K562 (cell line): ENCODE measurements at regions not wholly inside any gene's neighbourhood (a gene's known extent, or its start where the extent isn't known, plus 50 kb on each side); places are given as distances from the start of the nearest gene placed in this dataset.

Experiments used
- ATAC-seq: fragments of 200-7000 bp; cut with Tn5 transposase; 3 replicates; pipeline ENCODE4 v1.9.1; 2020; ENCODE audit warnings: moderate library complexity
- BruUV-seq: library from RNA; stranded (reverse); fragments of 400-500 nt; replicated peaks from 2 replicates; lab custom pipeline; 2021; lab: Mats Ljungman, UMichigan
- CTCF ChIA-PET: fragments of 300-600 bp; formaldehyde crosslinking; extraction: SDS; loops from one replicate; lab custom pipeline; 2021; ENCODE audit warnings: low intra/inter-chr PET ratio; lab: Yijun Ruan, JAX
- POLR2A ChIA-PET: fragments of 300-600, 350-650 bp; sonication (Branson Sonifier 250); formaldehyde crosslinking; extraction: SDS; loops from one replicate; lab custom pipeline; 2021; ENCODE audit warnings: antibody characterized with exemption, inconsistent platforms; lab: Yijun Ruan, JAX
- DNase-seq, 4 experiments: peaks; one replicate each; pipeline versions ENCODE4 v3.0.0 to v3.0.0-alpha.2; 2011 to 2018; ENCODE audit warnings: low spot score in 3 of 4, mixed read lengths in 3 of 4; ENCODE audit errors: extremely low read depth in 1 of 4
- FAIRE-seq: peaks from 2 replicates; lab custom pipeline; 2011; peaks lifted over from hg19 to GRCh38; lab: Jason Lieb, UNC
- H2AFZ ChIP-seq: 2 replicates; pipeline ENCODE4 v1.6.0; 2011; ENCODE audit warnings: low read depth, low read length, control low read depth, inconsistent platforms
- H3K27ac ChIP-seq: fragments of 200-600 bp; 3 replicates; pipeline ENCODE4 v1.8.0; 2011; ENCODE audit warnings: low read depth, mild to moderate bottlenecking, control low read depth, inconsistent platforms, low read length, moderate library complexity, mixed read lengths; ENCODE audit errors: extremely low read depth
- H3K27me3 ChIP-seq, 2 experiments: fragments of 300-600 bp in 1 of 2; 2 replicates in 1 of 2; 3 replicates in 1 of 2; pipeline versions ENCODE4 v1.6.0 to v1.8.0; 2011; ENCODE audit warnings: inconsistent platforms in 2 of 2, low read length in 2 of 2, mild to moderate bottlenecking in 1 of 2, mixed read lengths in 1 of 2, moderate library complexity in 1 of 2; ENCODE audit not compliant: control insufficient read depth in 2 of 2, insufficient read depth in 2 of 2
- H3K36me3 ChIP-seq: fragments of 300-600 bp; 3 replicates; pipeline ENCODE4 v1.8.0; 2011; ENCODE audit warnings: mild to moderate bottlenecking, low read length, inconsistent platforms; ENCODE audit not compliant: control insufficient read depth, insufficient read depth
- H3K4me1 ChIP-seq, 2 experiments: fragments of 200-600 bp in 1 of 2; replicated peaks in 1 of 2; 2 replicates in 1 of 2; 3 replicates in 1 of 2; pipeline versions ENCODE4 v1.5.1 to v1.8.0; 2011; ENCODE audit warnings: inconsistent platforms in 2 of 2, low read length in 2 of 2, mild to moderate bottlenecking in 1 of 2, mixed read lengths in 1 of 2, moderate library complexity in 1 of 2; ENCODE audit not compliant: control insufficient read depth in 2 of 2, insufficient read depth in 2 of 2
- H3K4me2 ChIP-seq: 2 replicates; pipeline ENCODE4 v1.6.1; 2011; ENCODE audit warnings: low read length, control low read depth, inconsistent platforms, mixed read lengths; ENCODE audit not compliant: insufficient read depth
- H3K4me3 ChIP-seq: fragments of 200-600 bp; sonication (generic), shearing (Covaris generic); 2 replicates; pipeline ENCODE4 v1.5.1; 2016; ENCODE audit warnings: control low read depth, inconsistent platforms
- H3K79me2 ChIP-seq: fragments of 200-600 bp; 3 replicates; pipeline ENCODE4 v1.8.0; 2011; ENCODE audit warnings: low read length, inconsistent platforms; ENCODE audit not compliant: control insufficient read depth, insufficient read depth
- H3K9ac ChIP-seq, 2 experiments: 2 replicates each; pipeline versions ENCODE4 v1.6.0 to v1.6.1; 2011; ENCODE audit warnings: low read depth in 2 of 2, low read length in 2 of 2, control low read depth in 1 of 2, inconsistent platforms in 1 of 2, mild to moderate bottlenecking in 1 of 2, mixed read lengths in 1 of 2; ENCODE audit not compliant: insufficient read depth in 1 of 2
- H3K9me1 ChIP-seq: one replicate; pipeline ENCODE4 v1.6.0; 2011; ENCODE audit warnings: inconsistent platforms, mild to moderate bottlenecking, low read length, moderate library complexity; ENCODE audit not compliant: control insufficient read depth, insufficient read depth
- H3K9me3 ChIP-seq: replicated peaks from 2 replicates; pipeline ENCODE4 v1.5.1; 2011; ENCODE audit warnings: low read depth, low read length, inconsistent platforms; ENCODE audit not compliant: control insufficient read depth, insufficient read depth
- H4K20me1 ChIP-seq: replicated peaks from 2 replicates; pipeline ENCODE4 v1.6.1; 2011; ENCODE audit warnings: low read length, inconsistent platforms, mixed read lengths; ENCODE audit not compliant: control insufficient read depth, insufficient read depth
- CCNT2 ChIP-seq: IDR thresholded peaks from 2 replicates; pipeline ENCODE4 v1.6.1; 2011; ENCODE audit warnings: borderline replicate concordance, low read depth, mild to moderate bottlenecking, moderate library complexity, mixed read lengths, low read length; ENCODE audit not compliant: insufficient read length; ENCODE audit errors: extremely low read depth
- CHD4 ChIP-seq: fragments of 200-600 bp; sonication (generic); IDR thresholded peaks from 3 replicates; pipeline ENCODE4 v1.6.1; 2012; ENCODE audit warnings: low read depth, mild to moderate bottlenecking, mixed read lengths, low read length, inconsistent platforms; ENCODE audit not compliant: insufficient read depth, insufficient replicate concordance, poor library complexity, severe bottlenecking
- EGR1 ChIP-seq: fragments of 450-650 bp; conservative IDR thresholded peaks from 2 replicates; pipeline ENCODE4 v1.6.1; 2017; ENCODE audit warnings: mild to moderate bottlenecking
- ETV1 ChIP-seq: fragments of 450-650 bp; conservative IDR thresholded peaks from 2 replicates; pipeline ENCODE4 v1.6.1; 2016; ENCODE audit warnings: missing genetic modification characterization, control low read depth, low read depth, missing compliant biosample characterization
- FOSL1 ChIP-seq: fragments of 200-800 bp; sonication (Bioruptor generic); conservative IDR thresholded peaks from 2 replicates; pipeline ENCODE4 v1.6.1; 2016; ENCODE audit warnings: missing genetic modification characterization, missing compliant biosample characterization
- HMGN3 ChIP-seq: IDR thresholded peaks from 2 replicates; pipeline ENCODE4 v1.6.1; 2011; ENCODE audit warnings: borderline replicate concordance, low read depth, mild to moderate bottlenecking, mixed read lengths, low read length; ENCODE audit not compliant: insufficient read length; ENCODE audit errors: extremely low read depth
- NR4A1 ChIP-seq, 2 experiments: fragments of 250-450 bp in 1 of 2; fragments of 450-650 bp in 1 of 2; sonication (Bioruptor Pico) in 1 of 2; IDR thresholded peaks; 2 replicates each; pipeline versions ENCODE4 v1.4.0 to v1.6.1; 2016 to 2020; ENCODE audit warnings: mild to moderate bottlenecking in 2 of 2, missing compliant biosample characterization in 1 of 2, missing genetic modification characterization in 1 of 2, moderate library complexity in 1 of 2
- SMARCA4 ChIP-seq: fragments of 450-650 bp; IDR thresholded peaks from 2 replicates; pipeline ENCODE4 v1.6.1; 2016
- SMARCB1 ChIP-seq: IDR thresholded peaks from 2 replicates; pipeline ENCODE4 v1.6.1; 2011; ENCODE audit warnings: improper control_type of control experiment, low read depth; ENCODE audit not compliant: insufficient read length
- ZBTB49 ChIP-seq: sonication (generic); formaldehyde crosslinking; IDR thresholded peaks from 2 replicates; pipeline ENCODE4 v1.8.0; 2022; ENCODE audit warnings: missing genetic modification reagents, mild to moderate bottlenecking, borderline replicate concordance
- ZNF778 ChIP-seq: fragments of 450-650 bp; formaldehyde crosslinking; IDR thresholded peaks from 2 replicates; pipeline ENCODE4 v1.4.0; 2020; ENCODE audit warnings: mild to moderate bottlenecking, moderate library complexity
- WGBS: fragments of 100-300 bp; shearing (Covaris generic); methylation state at CpG from one replicate; pipeline ENCODE4 v1.1.6; 2016; ENCODE audit warnings: low coverage, mixed read lengths; ENCODE audit not compliant: insufficient coverage; ENCODE audit errors: missing lambda C conversion rate; 5-methylcytosine and 5-hydroxymethylcytosine counted together
- in situ Hi-C: fragments of 300-500 bp; cut with MboI; formaldehyde crosslinking; loops from 4 replicates; pipeline ENCODE4 v1.15.0; 2018; ENCODE audit warnings: inconsistent platforms, mixed read lengths
- intact Hi-C: fragments of 100-400 bp; cut with micrococcal nuclease; formaldehyde crosslinking; loops from 2 replicates; pipeline ENCODE4 v1.14.2; 2022
- TF ChIP-seq, protein P1 (sequence below), 2 experiments: fragments of 450-650 bp; conservative IDR thresholded peaks; 2 replicates each; pipeline ENCODE4 v1.6.1; 2017; ENCODE audit warnings: mild to moderate bottlenecking in 2 of 2, moderate library complexity in 2 of 2

DNA sequence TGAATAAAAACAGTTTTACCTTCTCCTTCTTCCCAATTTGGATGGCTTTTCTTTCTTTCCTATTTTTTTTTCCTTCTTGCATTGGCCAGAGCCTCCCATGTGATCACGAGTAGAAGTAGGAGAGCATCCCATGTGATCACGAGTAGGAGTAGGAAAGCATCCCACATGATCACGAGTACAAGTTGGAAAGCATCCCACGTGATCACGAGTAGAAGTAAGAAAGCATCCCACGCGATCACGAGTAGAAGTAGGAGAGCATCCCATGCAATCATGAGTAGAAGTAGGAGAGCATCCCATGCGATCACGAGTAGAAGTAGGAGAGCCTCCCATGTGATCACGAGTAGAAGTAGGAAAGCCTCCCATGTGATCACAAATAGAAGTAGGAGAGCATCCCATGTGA is 218.6 kb downstream of the DLL1 start:
- Histone ChIP-seq H3K27me3 (peaks cover 8 to 36% of the 10 kb centered on the region in 2 experiments; a peak in 3 of 5 replicates), H3K9me1 (no peaks in the 10 kb centered on the region), H3K4me1 (no peaks in the 10 kb centered on the region), H3K27ac (no peak overlapping the region), H3K9me3 (no peaks in the 10 kb centered on the region), H3K36me3 (no peaks in the 10 kb centered on the region), H3K4me2 (no peak overlapping the region), H2AFZ (no peak overlapping the region), H3K9ac (no peak overlapping the region), H3K4me3 (no peak overlapping the region), H3K79me2 (no peaks in the 10 kb centered on the region), H4K20me1 (no peaks in the 10 kb centered on the region)
- intact Hi-C loops: no loop called here
- FAIRE-seq (no peak), ATAC-seq (no peak), DNase-seq (no peak)
- WGBS: 6% methylated on average over 11 of the region's 11 CpGs
- ChIA-PET CTCF (no interaction called here), POLR2A (no interaction called here)
- BruUV-seq: no TSS peak
- in situ Hi-C loops: no loop called here
- TF ChIP-seq NR4A1 (CRISPR knock-in tag; IDR thresholded peaks at IDR 0.05): no peak
- no peak for TF ChIP-seq NR4A1 (tag; IDR thresholded peaks at IDR 0.05)
- no peak for TF ChIP-seq SMARCB1
- TF ChIP-seq ZNF778 (CRISPR knock-in tag): no peak

- DNase-seq: no peak
- no peak for TF ChIP-seq FOSL1
- no peak for TF ChIP-seq HMGN3
- TF ChIP-seq ZBTB49 (CRISPR knock-in tag): no peak
- no peak for TF ChIP-seq EGR1
- TF ChIP-seq SMARCA4: no peak
- TF ChIP-seq, protein P1, sequence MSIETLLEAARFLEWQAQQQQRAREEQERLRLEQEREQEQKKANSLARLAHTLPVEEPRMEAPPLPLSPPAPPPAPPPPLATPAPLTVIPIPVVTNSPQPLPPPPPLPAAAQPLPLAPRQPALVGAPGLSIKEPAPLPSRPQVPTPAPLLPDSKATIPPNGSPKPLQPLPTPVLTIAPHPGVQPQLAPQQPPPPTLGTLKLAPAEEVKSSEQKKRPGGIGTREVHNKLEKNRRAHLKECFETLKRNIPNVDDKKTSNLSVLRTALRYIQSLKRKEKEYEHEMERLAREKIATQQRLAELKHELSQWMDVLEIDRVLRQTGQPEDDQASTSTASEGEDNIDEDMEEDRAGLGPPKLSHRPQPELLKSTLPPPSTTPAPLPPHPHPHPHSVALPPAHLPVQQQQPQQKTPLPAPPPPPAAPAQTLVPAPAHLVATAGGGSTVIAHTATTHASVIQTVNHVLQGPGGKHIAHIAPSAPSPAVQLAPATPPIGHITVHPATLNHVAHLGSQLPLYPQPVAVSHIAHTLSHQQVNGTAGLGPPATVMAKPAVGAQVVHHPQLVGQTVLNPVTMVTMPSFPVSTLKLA (conservative IDR thresholded peaks at IDR 0.05): no peak
- no peak for TF ChIP-seq CHD4
- TF ChIP-seq ETV1 (tag): no peak
- no peak for TF ChIP-seq CCNT2
- TF ChIP-seq, all 486 proteins: peak for 0
- H3K9me3 ChIP-seq: no peaks in the 10 kb centered on the region
- H2AFZ ChIP-seq: no peak overlapping the region
- CTCF ChIA-PET: no interaction called here
- no peak overlapping the region for H3K9ac ChIP-seq
- peaks cover 0 to 19% of the 10 kb centered on the region in 2 experiments; a peak in 2 of 5 replicates for H3K27me3 ChIP-seq
- H3K27ac ChIP-seq: no peak overlapping the region
- no peaks in the 10 kb centered on the region for H3K79me2 ChIP-seq
- intact Hi-C loops (no loop called here), in situ Hi-C loops (no loop called here)
- POLR2A ChIA-PET: no interaction called here
- no peaks in the 10 kb centered on the region for H4K20me1 ChIP-seq
- no peaks in the 10 kb centered on the region for H3K36me3 ChIP-seq
- no peak for ATAC-seq
- BruUV-seq: no TSS peak
- WGBS: 0% methylated on average over 3 of the region's 3 CpGs
- H3K4me2 ChIP-seq: no peak overlapping the region
- FAIRE-seq: no peak
- H3K4me3 ChIP-seq: no peak overlapping the region
- no peaks in the 10 kb centered on the region for H3K9me1 ChIP-seq
- H3K4me1 ChIP-seq: no peaks in the 10 kb centered on the region
Measured at GRCh38 chr6:170069611-170070010, 221.3 kb downstream of the DLL1 start.
